HepG2 (cell line): ENCODE measurements at regions not wholly inside any gene's neighbourhood (a gene's known extent, or its start where the extent isn't known, plus 50 kb on each side); places are given as distances from the start of the nearest gene placed in this dataset.

Experiments
- ATAC-seq: fragments of 200-7000 bp; cut with Tn5 transposase; 3 replicates; pipeline ENCODE4 v1.9.1; 2020; ENCODE audit warnings: mild to moderate bottlenecking, moderate library complexity
- BruUV-seq: library from RNA; stranded (reverse); fragments of 400-500 nt; replicated peaks from 2 replicates; lab custom pipeline; 2021; lab: Mats Ljungman, UMichigan
- CTCF ChIA-PET: fragments of 300-600 bp; formaldehyde crosslinking; extraction: SDS; loops from one replicate; lab custom pipeline; 2021; ENCODE audit warnings: low total read pairs, inconsistent platforms, low intra/inter-chr PET ratio; lab: Yijun Ruan, JAX
- POLR2A ChIA-PET: fragments of 350-600 bp; sonication (Branson Sonifier 250); formaldehyde crosslinking; loops from one replicate; lab custom pipeline; 2020; ENCODE audit warnings: antibody characterized with exemption, inconsistent platforms; lab: Yijun Ruan, JAX
- DNase-seq: peaks from one replicate; pipeline ENCODE4 v3.0.0-alpha.2; 2015; ENCODE audit warnings: low spot score
- FAIRE-seq: peaks from 3 replicates; lab custom pipeline; 2011; peaks lifted over from hg19 to GRCh38; lab: Jason Lieb, UNC
- H2AFZ ChIP-seq: one replicate; pipeline ENCODE4 v1.6.1; 2011; ENCODE audit warnings: low read length, inconsistent platforms
- H3K27ac ChIP-seq: fragments of 300-600 bp; 3 replicates; pipeline ENCODE4 v1.8.0; 2011; ENCODE audit warnings: mixed run types, mild to moderate bottlenecking, mixed read lengths, low read length, inconsistent platforms; ENCODE audit not compliant: insufficient read depth; ENCODE audit errors: extremely low read length
- H3K27me3 ChIP-seq, 2 experiments: fragments of 200-600 bp in 1 of 2; 2 replicates in 1 of 2; 3 replicates in 1 of 2; pipeline versions ENCODE4 v1.6.0 to v1.8.0; 2011; ENCODE audit warnings: low read length in 2 of 2, mild to moderate bottlenecking in 2 of 2, moderate library complexity in 2 of 2, inconsistent platforms in 1 of 2; ENCODE audit not compliant: insufficient read depth in 2 of 2, control insufficient read depth in 1 of 2
- H3K36me3 ChIP-seq, 2 experiments: fragments of 200-600 bp in 1 of 2; replicated peaks in 1 of 2; 2 replicates in 1 of 2; 3 replicates in 1 of 2; pipeline versions ENCODE4 v1.5.1 to v1.8.0; 2011; ENCODE audit warnings: low read length in 2 of 2, inconsistent platforms in 1 of 2; ENCODE audit not compliant: insufficient read depth in 2 of 2, control insufficient read depth in 1 of 2
- H3K4me1 ChIP-seq: 2 replicates; pipeline ENCODE4 v1.5.1; 2012; ENCODE audit warnings: low read length, inconsistent platforms; ENCODE audit not compliant: insufficient read depth
- H3K4me2 ChIP-seq: 2 replicates; pipeline ENCODE4 v1.6.0; 2011; ENCODE audit warnings: low read depth, low read length, inconsistent platforms
- H3K4me3 ChIP-seq, 3 experiments: fragments of 200-600 bp in 1 of 3; sonication (generic), shearing (Covaris generic) in 1 of 3; replicated peaks in 1 of 3; 2 replicates each; pipeline ENCODE4 v1.5.1; 2011 to 2016; ENCODE audit warnings: low read length in 3 of 3, inconsistent platforms in 2 of 3, low read depth in 2 of 3, mild to moderate bottlenecking in 2 of 3, control low read depth in 1 of 3, mixed read lengths in 1 of 3; ENCODE audit not compliant: insufficient read depth in 1 of 3
- H3K79me2 ChIP-seq: one replicate; pipeline ENCODE4 v1.6.1; 2011; ENCODE audit warnings: low read length, inconsistent platforms; ENCODE audit not compliant: insufficient read depth
- H3K9ac ChIP-seq: 2 replicates; pipeline ENCODE4 v1.6.0; 2011; ENCODE audit warnings: mild to moderate bottlenecking, low read depth, low read length, inconsistent platforms; ENCODE audit not compliant: insufficient read depth
- H3K9me3 ChIP-seq: 2 replicates; pipeline ENCODE4 v1.5.1; 2012; ENCODE audit warnings: mild to moderate bottlenecking, low read length
- H4K20me1 ChIP-seq: 2 replicates; pipeline ENCODE4 v1.6.0; 2011; ENCODE audit warnings: inconsistent platforms, mild to moderate bottlenecking, low read length, moderate library complexity; ENCODE audit not compliant: insufficient read depth
- E2F2 ChIP-seq: sonication (generic); formaldehyde crosslinking; IDR thresholded peaks from 2 replicates; pipeline ENCODE4 v1.4.0; 2020; ENCODE audit warnings: missing genetic modification reagents, borderline replicate concordance
- ETV6 ChIP-seq: sonication (generic); formaldehyde crosslinking; conservative IDR thresholded peaks from 2 replicates; pipeline ENCODE4 v1.4.0; 2020; ENCODE audit warnings: missing genetic modification reagents
- FOXA3 ChIP-seq: IDR thresholded peaks from 2 replicates; pipeline ENCODE4 v1.6.1; 2016; ENCODE audit warnings: missing genetic modification reagents, missing compliant biosample characterization
- FOXK1 ChIP-seq: sonication (generic); formaldehyde crosslinking; IDR thresholded peaks from 2 replicates; pipeline ENCODE4 v1.4.0; 2020; ENCODE audit warnings: low read depth, missing genetic modification reagents, borderline replicate concordance
- HNF4A ChIP-seq: sonication (generic); formaldehyde crosslinking; IDR thresholded peaks from 2 replicates; pipeline ENCODE4 v1.4.0; 2020; ENCODE audit warnings: missing genetic modification reagents
- LCORL ChIP-seq, 2 experiments: fragments of 450-650 bp in 1 of 2; sonication (generic) in 1 of 2; formaldehyde crosslinking in 1 of 2; IDR thresholded peaks; 2 replicates each; pipeline versions ENCODE4 v1.5.0 to v1.6.1; 2017 to 2020; ENCODE audit warnings: antibody characterized with exemption in 1 of 2, missing genetic modification reagents in 1 of 2
- NKX3-1 ChIP-seq: sonication (generic); formaldehyde crosslinking; IDR thresholded peaks from 2 replicates; pipeline ENCODE4 v1.5.0; 2020; ENCODE audit warnings: missing genetic modification reagents
- NRL ChIP-seq: sonication (generic); formaldehyde crosslinking; IDR thresholded peaks from 2 replicates; pipeline ENCODE4 v1.5.0; 2020; ENCODE audit warnings: missing genetic modification reagents, mild to moderate bottlenecking, moderate library complexity, borderline replicate concordance
- RBM39 ChIP-seq: fragments of 200-400 bp; formaldehyde crosslinking; IDR thresholded peaks from one replicate; pipeline ENCODE4 v1.6.1; 2018; ENCODE audit warnings: antibody characterized with exemption, mild to moderate bottlenecking, low read depth, low read length; ENCODE audit not compliant: poor library complexity, severe bottlenecking
- RFXAP ChIP-seq: sonication (generic); formaldehyde crosslinking; IDR thresholded peaks from 2 replicates; pipeline ENCODE4 v1.4.0; 2020; ENCODE audit warnings: missing genetic modification reagents, borderline replicate concordance
- SCMH1 ChIP-seq: sonication (generic); formaldehyde crosslinking; IDR thresholded peaks from 2 replicates; pipeline ENCODE4 v1.9.0; 2021; ENCODE audit warnings: missing genetic modification reagents, mild to moderate bottlenecking, borderline replicate concordance
- ZBTB34 ChIP-seq: sonication (generic); formaldehyde crosslinking; IDR thresholded peaks from 2 replicates; pipeline ENCODE4 v1.8.0; 2022; ENCODE audit warnings: mild to moderate bottlenecking, missing genetic modification reagents
- ZFP90 ChIP-seq: sonication (generic); formaldehyde crosslinking; IDR thresholded peaks from 2 replicates; pipeline ENCODE4 v1.8.0; 2022; ENCODE audit warnings: missing genetic modification reagents, mild to moderate bottlenecking, inconsistent platforms, borderline replicate concordance
- ZNF646 ChIP-seq: sonication (generic); formaldehyde crosslinking; IDR thresholded peaks from 2 replicates; pipeline ENCODE4 v1.9.0; 2021; ENCODE audit warnings: mild to moderate bottlenecking, missing genetic modification reagents
- ZSCAN30 ChIP-seq: sonication (generic); formaldehyde crosslinking; IDR thresholded peaks from 2 replicates; pipeline ENCODE4 v1.5.0; 2020; ENCODE audit warnings: mild to moderate bottlenecking, missing genetic modification reagents
- in situ Hi-C: cut with HindIII; loops from 2 replicates; pipeline ENCODE4 v1.10.0; 2017; ENCODE audit warnings: low pct_unique_long_range_greater_than_20kb; ENCODE audit not compliant: extremely low pct_ligation_motif_present
- intact Hi-C: fragments of 100-400 bp; cut with micrococcal nuclease; formaldehyde crosslinking; loops from one replicate; pipeline ENCODE4 v1.10.0; 2022; ENCODE audit not compliant: unreplicated experiment

DNA sequence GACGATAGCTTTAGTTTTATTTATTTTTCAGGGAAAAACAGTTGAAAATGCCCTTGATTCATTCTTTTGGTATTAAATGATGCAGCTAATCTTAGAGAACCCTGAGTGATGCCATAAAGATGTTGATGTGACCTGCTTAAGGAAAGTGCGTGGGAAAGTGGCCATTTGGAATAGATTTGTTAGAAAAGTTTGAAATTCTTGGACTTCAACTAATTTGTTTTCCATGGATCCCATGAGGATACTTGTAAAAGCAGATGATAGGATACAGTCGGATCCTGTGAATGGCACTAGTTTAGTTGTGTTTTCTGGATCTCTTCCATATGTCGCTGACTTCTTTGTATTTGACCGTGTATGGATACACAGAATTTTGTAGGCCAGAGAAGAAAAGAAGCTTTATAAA is 69.0 kb downstream of the SEPTIN7 start (continued):
- no peak for TF ChIP-seq ZBTB34 (CRISPR knock-in tag)
- no peak for TF ChIP-seq FOXK1 (CRISPR knock-in tag)
- no peak for TF ChIP-seq HNF4A (CRISPR knock-in tag)
- no peak for TF ChIP-seq NRL (CRISPR knock-in tag)
- no peak for TF ChIP-seq RBM39
- no peak for TF ChIP-seq SCMH1
- TF ChIP-seq ZFP90 (CRISPR knock-in tag): no peak
- no peak for TF ChIP-seq NKX3-1 (CRISPR knock-in tag)

DNA sequence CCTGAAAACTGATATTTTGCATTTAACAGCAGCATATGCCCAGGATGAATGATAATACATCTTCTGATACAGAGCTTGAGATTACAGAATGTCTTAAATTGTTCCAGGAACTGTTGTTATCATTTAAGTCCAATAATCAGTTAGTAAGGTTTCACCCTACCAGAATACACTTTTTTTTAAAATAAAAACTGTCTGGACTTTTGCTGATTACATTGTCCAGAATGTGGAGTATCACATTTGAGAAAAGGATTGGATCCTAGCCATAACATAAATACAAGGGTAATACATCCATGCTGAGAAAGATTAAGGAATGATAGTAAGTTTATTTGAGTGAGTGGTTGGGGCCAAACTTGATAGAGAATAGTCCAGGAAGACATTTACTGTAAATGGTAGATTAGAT is 71.0 kb downstream of the SEPTIN7 start:
- DNase-seq (no peak), FAIRE-seq (no peak), ATAC-seq (no peak)
- POLR2A ChIA-PET: no interaction called here
- intact Hi-C loops (no loop called here), in situ Hi-C loops (no loop called here)
- Histone ChIP-seq H3K27ac (no peak overlapping the region), H3K9me3 (no peaks in the 10 kb centered on the region), H3K4me1 (peaks cover 10% of the 10 kb centered on the region; the same call in 1 of the 2 replicates), H4K20me1 (no peaks in the 10 kb centered on the region), H3K36me3 (peaks cover 0 to 8% of the 10 kb centered on the region in 2 experiments; a peak in 2 of 5 replicates), H3K9ac (no peak overlapping the region), H3K27me3 (no peaks in the 10 kb centered on the region), H3K79me2 (peaks cover 2% of the 10 kb centered on the region), H2AFZ (no peak overlapping the region), H3K4me2 (no peak overlapping the region), H3K4me3 (no peak overlapping the region)
- BruUV-seq: no TSS peak
- CTCF ChIA-PET: no interaction called here
- TF ChIP-seq E2F2 (CRISPR knock-in tag): no peak
- TF ChIP-seq ZNF646 (CRISPR knock-in tag): no peak
- no peak for TF ChIP-seq RFXAP (CRISPR knock-in tag)
- no peak for TF ChIP-seq ZSCAN30 (CRISPR knock-in tag)
- no peak for TF ChIP-seq FOXA3 (CRISPR knock-in tag)
- no peak for TF ChIP-seq ETV6
- no peak for TF ChIP-seq LCORL (IDR thresholded peaks at IDR 0.05)
- TF ChIP-seq LCORL (CRISPR knock-in tag; IDR thresholded peaks at IDR 0.05): no peak
